GM18867 (cell line): ENCODE measurements at regions not wholly inside any gene's neighbourhood (a gene's known extent, or its start where the extent isn't known, plus 50 kb on each side); places are given as distances from the start of the nearest gene placed in this dataset.
"Not testable (repeated sequence)": the region's sequence is repeated elsewhere in the genome, so short reads cannot be mapped to it uniquely, and the experiment has no call there.

Experiments
- ATAC-seq: cut with Tn5 transposase; IDR thresholded peaks from one replicate; pipeline ENCODE4 v1.9.1; 2021; ENCODE audit warnings: mild to moderate bottlenecking, moderate library complexity; ENCODE audit not compliant: unreplicated experiment

- ATAC-seq: no peak
Observed at GRCh38 chr16:17945080-17945601, 391.4 kb downstream of the NPIPA8 start.

DNA sequence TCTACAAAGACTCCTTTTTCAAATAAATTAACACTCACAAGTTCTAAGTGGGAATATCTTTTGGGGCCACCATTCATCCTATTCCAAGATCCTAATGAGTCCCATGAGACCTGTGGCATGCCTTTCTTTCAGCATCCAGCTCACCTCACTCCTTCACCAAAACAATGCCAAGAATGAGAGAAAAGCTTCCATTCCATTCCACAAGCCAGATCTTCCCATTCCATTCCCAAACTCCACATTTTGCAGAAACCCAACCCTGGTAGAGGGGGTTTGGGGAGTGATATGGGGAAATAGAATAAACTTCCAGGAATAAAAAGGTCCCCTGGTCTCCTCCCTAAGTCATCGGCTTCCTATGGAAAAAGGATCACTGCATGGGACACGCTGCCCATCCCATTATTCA, 392.2 kb downstream of the NPIPA8 start:
- ATAC-seq: no peak

GRCh38 chr16:17942067-17942466, 394.5 kb downstream of the NPIPA8 start:
- ATAC-seq: no peak

- no peak for ATAC-seq
Observed at GRCh38 chr16:17940584-17941364, 395.8 kb downstream of the NPIPA8 start.

GRCh38 chr16:17939723-17940122, 396.8 kb downstream of the NPIPA8 start:
- ATAC-seq: peak; percentile 65

GRCh38 chr16:17939122-17939536, 397.4 kb downstream of the NPIPA8 start:
- ATAC-seq: peak; percentile 81

DNA sequence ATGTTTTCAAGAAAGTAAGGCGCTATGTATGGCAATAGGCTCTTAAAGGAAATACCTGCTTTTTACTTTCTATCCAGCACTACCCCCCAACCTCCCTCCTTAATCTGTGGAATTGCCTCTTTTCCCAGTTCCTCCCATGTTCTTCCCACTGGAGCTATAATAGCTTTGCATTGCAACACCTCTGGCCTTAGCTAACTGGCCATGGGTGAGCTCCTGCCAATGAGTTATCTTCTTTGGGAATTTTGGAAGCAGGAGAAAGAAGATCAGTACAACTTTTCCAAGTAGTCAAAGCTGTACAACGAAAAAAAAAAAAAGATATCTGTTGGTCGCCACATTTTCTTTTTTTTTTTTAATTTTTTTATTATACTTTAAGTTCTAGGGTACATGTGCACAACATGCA, 398.0 kb downstream of the NPIPA8 start:
- ATAC-seq: no peak

GRCh38 chr16:17936766-17937402, 399.7 kb downstream of the NPIPA8 start:
- no peak for ATAC-seq

GRCh38 chr16:17930280-17930679, 406.3 kb downstream of the NPIPA8 start:
- ATAC-seq: no peak

DNA sequence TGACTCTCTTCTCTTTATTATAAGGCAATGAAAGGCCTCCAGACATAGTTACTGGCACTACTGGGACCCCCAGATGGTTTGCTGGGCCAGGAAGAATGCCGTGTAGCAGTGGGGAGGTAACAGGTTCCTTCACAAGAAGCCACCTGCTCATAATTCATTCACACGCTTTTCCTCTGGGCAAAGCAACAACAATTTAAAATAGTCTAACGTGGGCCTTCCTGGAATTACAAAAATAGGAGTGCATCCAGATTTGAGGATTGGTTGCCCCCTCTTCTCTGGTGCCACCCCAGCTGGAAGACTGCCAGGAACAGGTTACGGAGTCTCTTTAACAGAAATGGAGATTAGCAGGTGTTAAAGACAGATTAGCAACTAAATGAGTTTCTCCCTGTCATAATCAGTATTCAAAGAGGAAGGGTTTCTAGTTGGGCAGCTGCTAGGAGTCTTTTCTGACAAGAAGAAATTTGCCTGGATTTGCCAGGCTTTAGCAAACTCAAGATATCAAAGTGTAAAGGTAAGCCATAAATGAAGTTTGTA, 409.6 kb downstream of the NPIPA8 start:
- ATAC-seq: no peak

- no peak for ATAC-seq
Observed at GRCh38 chr16:17926461-17926860, 410.1 kb downstream of the NPIPA8 start.

DNA sequence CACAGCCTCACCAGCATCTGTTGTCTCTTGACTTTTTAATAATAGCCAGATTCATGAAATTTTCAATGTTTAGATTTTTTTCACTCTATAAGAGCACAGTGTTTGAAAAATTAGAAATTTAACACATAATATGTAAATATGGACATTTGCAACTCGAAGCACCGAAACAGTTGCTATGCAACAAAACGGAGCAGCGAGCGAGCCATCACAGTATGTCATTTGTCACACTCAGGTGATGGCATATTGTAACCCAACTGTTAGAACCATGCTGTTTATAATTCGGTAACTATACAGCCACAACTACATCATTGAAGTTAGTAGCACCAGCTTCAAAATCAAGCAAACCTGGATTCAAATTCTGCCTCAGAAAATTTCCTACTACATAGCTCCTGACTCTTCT, 410.8 kb downstream of the NPIPA8 start:
- ATAC-seq: no peak

DNA sequence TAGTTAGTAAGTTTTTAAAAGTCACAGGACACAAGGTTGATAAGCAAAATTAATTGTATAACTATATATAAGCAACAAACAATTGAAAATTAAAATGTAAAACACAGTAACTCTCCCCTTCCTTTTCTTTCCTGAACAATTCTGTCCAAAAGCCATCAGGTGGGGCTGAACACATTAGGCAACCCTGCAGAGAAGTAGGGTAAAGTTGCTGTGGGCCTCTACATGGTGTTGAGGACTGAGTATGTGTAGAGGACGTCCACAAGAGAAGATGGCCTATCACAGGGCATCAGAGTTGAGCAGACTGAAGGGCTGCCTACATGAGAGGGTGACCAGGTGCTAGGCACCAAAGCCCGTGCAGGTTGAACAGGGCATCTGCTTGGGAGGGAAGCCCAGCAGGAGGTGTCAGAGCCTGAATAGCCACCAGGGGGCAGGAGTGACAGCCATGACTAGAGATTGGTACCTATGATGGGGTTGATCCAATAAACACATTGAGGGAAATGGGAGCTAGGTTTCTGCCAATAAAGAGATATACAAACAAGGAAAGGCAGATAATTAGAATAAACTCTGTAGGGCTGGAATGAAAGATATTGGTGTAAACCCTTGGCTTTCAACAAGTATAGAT, 415.1 kb downstream of the NPIPA8 start:
- ATAC-seq: peak; percentile 74

- ATAC-seq: no peak
Observed at GRCh38 chr16:17917316-17918019, 419.1 kb downstream of the NPIPA8 start.

DNA sequence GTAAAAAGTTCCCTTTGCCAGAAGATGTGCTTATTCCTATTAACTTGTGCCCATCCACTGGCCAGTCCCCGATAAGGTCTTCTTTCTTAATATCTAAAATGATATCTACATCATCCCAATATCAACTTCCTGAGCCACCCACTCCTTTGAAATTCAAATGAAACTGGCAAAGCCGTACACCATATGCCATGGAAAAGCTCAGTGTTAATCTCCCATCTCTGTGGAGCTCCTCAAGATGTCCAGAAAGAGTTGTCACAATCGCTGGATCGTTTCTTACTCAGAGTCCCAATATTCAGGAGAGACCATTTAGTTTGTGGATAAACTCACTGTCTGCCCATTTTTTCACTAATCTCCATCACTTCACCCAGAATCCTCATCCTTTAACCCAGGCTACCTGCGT, 420.7 kb downstream of the NPIPA8 start:
- no peak for ATAC-seq

GRCh38 chr16:17914168-17914567, 422.4 kb downstream of the NPIPA8 start:
- no peak for ATAC-seq

DNA sequence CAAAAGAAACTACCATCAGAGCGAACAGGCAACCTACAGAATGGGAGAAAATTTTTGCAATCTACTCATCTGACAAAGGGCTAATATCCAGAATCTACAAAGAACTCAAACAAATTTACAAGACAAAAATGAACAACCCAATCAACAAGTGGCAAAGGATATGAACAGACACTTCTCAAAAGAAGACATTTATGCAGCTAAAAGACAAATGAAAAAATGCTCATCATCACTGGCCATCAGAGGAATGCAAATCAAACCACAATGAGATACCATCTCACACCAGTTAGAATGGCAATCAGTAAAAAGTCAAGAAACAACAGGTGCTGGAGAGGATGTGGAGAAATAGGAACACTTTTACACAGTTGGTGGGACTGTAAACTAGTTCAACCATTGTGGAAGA, 425.0 kb downstream of the NPIPA8 start:
- not testable (repeated sequence) for ATAC-seq

- ATAC-seq: not testable (repeated sequence)
Observed at GRCh38 chr16:17906626-17907025, 429.9 kb downstream of the NPIPA8 start.

- ATAC-seq: no peak
Observed at GRCh38 chr16:17901309-17901708, 430.5 kb upstream of the XYLT1 start.

DNA sequence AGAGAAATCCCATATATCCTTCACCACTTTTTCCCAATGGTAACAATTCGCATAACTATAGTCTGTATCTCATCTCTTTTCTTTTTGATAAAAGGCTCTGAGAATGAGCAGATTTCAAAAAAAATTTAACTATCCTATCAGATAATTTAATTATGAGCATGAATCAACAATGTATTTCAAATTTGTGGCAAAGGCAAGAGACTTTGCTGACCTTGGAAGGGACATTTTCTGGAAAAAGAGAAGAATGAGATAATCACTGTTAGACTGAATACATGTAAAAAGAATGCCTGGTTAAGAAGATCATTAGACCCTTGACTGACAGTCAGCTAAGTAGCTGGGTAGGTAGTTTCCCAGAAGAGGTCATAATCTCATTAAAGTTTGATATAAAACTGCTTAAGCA, 428.4 kb upstream of the XYLT1 start:
- no peak for ATAC-seq

DNA sequence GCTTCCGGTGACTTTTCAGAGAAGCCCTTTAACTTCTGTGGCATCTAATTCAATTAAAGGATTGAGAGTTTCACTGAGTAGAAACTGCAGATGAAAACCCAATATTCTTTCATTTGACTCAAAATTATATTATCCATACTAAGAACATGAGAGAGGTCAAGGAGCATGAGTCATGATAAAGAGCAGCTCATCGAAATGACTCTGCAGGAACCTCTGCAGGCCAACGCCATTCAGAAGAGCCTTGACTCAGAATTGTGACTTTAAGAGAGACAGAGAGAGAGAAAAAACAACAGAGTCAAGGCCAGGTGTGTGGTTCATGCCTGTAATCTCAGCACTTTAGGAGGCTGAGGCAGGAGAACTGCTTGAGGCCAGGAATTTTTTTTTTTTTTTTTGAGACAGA, 417.2 kb upstream of the XYLT1 start:
- ATAC-seq: no peak
